ENCODE measurements at regions not wholly inside any gene's neighbourhood (a gene's known extent, or its start where the extent isn't known, plus 50 kb on each side); places are given as distances from the start of the nearest gene placed in this dataset.

DNA sequence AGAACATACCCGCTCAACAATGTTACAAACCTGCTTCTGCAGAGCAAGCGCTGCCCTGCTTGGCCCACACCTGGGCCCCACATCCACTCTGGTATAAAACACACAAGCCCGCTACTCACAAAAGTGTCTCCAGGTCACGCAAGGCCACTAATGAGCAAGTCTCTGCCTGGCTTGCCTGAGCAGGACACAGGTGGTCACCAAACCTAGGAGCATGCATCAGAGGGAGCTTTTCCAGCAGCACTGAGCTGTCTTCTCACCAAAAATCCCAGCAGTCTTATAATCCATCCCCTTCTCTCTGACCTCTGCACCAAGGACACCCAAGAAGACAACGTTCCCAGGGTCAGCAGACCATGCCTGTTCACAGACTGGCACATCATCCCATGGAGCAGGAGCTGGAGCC, 100.8 kb downstream of the DLL1 start:
- Histone ChIP-seq H3K9ac (ENCODE audit: low read length) (no peak overlapping the region), H3K4me3 (ENCODE audit: insufficient read depth, low read depth, low read length) (no peak overlapping the region), H3K79me2 (ENCODE audit: insufficient read depth, low read length) (no peaks in the 10 kb centered on the region), H3K36me3 (ENCODE audit: insufficient read depth, low read length) (no peaks in the 10 kb centered on the region), H3K27ac (ENCODE audit: low read depth, low read length) (no peak overlapping the region), H4K20me1 (ENCODE audit: insufficient read depth, low read length) (no peaks in the 10 kb centered on the region), H3K9me3 (ENCODE audit: insufficient read depth, low read depth, low read length) (peaks cover 10% of the 10 kb centered on the region), H3K4me2 (ENCODE audit: low read length) (no peak overlapping the region), H3K27me3 (ENCODE audit: insufficient read depth, low read length) (no peaks in the 10 kb centered on the region), H2AFZ (ENCODE audit: low read depth, low read length) (no peak overlapping the region), H3K4me1 (ENCODE audit: insufficient read depth, low read length) (no peaks in the 10 kb centered on the region)
- H3K4me1 Mint-ChIP-seq (ENCODE audit: low read depth, unreplicated experiment) = no peaks in the 10 kb centered on the region
- H3K9me3 Mint-ChIP-seq (ENCODE audit: unreplicated experiment) = peaks cover 10% of the 10 kb centered on the region
- H3K36me3 Mint-ChIP-seq (ENCODE audit: low read depth, unreplicated experiment) = no peaks in the 10 kb centered on the region
- FAIRE-seq = no peak
- TF ChIP-seq, protein P1, sequence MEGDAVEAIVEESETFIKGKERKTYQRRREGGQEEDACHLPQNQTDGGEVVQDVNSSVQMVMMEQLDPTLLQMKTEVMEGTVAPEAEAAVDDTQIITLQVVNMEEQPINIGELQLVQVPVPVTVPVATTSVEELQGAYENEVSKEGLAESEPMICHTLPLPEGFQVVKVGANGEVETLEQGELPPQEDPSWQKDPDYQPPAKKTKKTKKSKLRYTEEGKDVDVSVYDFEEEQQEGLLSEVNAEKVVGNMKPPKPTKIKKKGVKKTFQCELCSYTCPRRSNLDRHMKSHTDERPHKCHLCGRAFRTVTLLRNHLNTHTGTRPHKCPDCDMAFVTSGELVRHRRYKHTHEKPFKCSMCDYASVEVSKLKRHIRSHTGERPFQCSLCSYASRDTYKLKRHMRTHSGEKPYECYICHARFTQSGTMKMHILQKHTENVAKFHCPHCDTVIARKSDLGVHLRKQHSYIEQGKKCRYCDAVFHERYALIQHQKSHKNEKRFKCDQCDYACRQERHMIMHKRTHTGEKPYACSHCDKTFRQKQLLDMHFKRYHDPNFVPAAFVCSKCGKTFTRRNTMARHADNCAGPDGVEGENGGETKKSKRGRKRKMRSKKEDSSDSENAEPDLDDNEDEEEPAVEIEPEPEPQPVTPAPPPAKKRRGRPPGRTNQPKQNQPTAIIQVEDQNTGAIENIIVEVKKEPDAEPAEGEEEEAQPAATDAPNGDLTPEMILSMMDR (IDR thresholded peaks at IDR 0.05; ENCODE audit: insufficient read depth, low read depth, low read length) = no peak
- TF ChIP-seq EZH2 (IDR thresholded peaks at IDR 0.05; ENCODE audit: insufficient read depth, low read length) = no peak
- no peak overlapping the region for H3K4me3 Mint-ChIP-seq (ENCODE audit: unreplicated experiment)
- no peak overlapping the region for H3K27ac Mint-ChIP-seq (ENCODE audit: unreplicated experiment)
- DNase-seq (ENCODE audit: low read depth) = no peak
- H3K27me3 Mint-ChIP-seq (ENCODE audit: low read depth, unreplicated experiment) = peaks cover 33% of the 10 kb centered on the region

DNA sequence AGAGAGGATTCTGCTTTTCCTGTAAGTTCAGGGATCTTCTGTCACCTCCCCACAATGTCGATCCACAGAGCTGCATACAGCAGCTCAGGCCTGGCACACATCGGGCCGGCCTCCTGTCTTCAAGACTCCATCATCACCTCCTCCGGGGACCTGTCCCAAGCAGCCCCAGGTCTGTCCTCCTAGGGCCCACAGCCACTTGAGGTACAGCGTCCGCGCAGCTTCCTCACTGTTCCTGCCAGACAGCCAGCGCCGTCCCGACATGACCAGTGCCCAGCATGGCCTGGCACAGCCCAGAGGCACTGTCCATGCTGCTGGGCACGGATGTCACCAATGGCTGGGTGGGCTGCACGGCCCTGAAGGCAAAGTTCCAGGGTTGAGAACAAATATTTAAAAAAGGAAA, 101.6 kb downstream of the DLL1 start:
- Histone ChIP-seq H2AFZ (ENCODE audit: low read depth, low read length) (no peak overlapping the region), H3K9me3 (ENCODE audit: insufficient read depth, low read depth, low read length) (peaks cover 10% of the 10 kb centered on the region), H3K79me2 (ENCODE audit: insufficient read depth, low read length) (no peaks in the 10 kb centered on the region), H3K4me3 (ENCODE audit: insufficient read depth, low read depth, low read length) (no peak overlapping the region), H4K20me1 (ENCODE audit: insufficient read depth, low read length) (no peaks in the 10 kb centered on the region), H3K4me1 (ENCODE audit: insufficient read depth, low read length) (no peaks in the 10 kb centered on the region), H3K27me3 (ENCODE audit: insufficient read depth, low read length) (no peaks in the 10 kb centered on the region), H3K36me3 (ENCODE audit: insufficient read depth, low read length) (no peaks in the 10 kb centered on the region), H3K4me2 (ENCODE audit: low read length) (no peak overlapping the region), H3K9ac (ENCODE audit: low read length) (no peak overlapping the region), H3K27ac (ENCODE audit: low read depth, low read length) (no peak overlapping the region)
- H3K27me3 Mint-ChIP-seq (ENCODE audit: low read depth, unreplicated experiment) = peaks cover 36% of the 10 kb centered on the region
- no peak overlapping the region for H3K4me3 Mint-ChIP-seq (ENCODE audit: unreplicated experiment)
- H3K36me3 Mint-ChIP-seq (ENCODE audit: low read depth, unreplicated experiment) = no peaks in the 10 kb centered on the region
- no peaks in the 10 kb centered on the region for H3K4me1 Mint-ChIP-seq (ENCODE audit: low read depth, unreplicated experiment)
- no peak overlapping the region for H3K27ac Mint-ChIP-seq (ENCODE audit: unreplicated experiment)
- H3K9me3 Mint-ChIP-seq (ENCODE audit: unreplicated experiment) = peaks cover 7% of the 10 kb centered on the region
- no peak for DNase-seq (ENCODE audit: low read depth)
- TF ChIP-seq EZH2 (IDR thresholded peaks at IDR 0.05; ENCODE audit: insufficient read depth, low read length) = no peak
- TF ChIP-seq, protein P1 (IDR thresholded peaks at IDR 0.05; ENCODE audit: insufficient read depth, low read depth, low read length) = no peak
- FAIRE-seq = no peak

DNA sequence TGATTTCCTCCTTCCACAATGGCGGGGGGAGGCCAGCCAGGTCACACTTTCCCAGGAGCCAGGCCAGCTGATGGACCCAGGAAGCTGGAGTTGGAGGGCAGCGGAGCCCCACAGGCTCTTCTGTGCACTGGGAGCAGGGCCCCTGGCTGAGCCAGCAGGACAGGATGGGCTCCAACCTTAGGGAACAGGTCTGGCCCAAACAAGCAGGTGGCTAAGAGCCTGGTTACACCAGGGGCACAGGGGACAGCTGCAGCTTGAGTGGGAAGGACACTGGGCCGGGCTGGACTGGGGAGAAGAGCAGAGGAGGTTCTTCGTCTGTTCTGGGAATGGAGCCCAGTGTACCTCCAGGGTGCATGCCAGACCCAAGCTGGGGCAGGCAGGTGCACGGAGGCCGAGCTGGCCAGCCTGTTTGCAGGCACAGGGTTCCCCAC, 102.3 kb downstream of the DLL1 start:
- Histone ChIP-seq H3K27me3 (ENCODE audit: insufficient read depth, low read length) (no peaks in the 10 kb centered on the region), H4K20me1 (ENCODE audit: insufficient read depth, low read length) (no peaks in the 10 kb centered on the region), H3K9me3 (ENCODE audit: insufficient read depth, low read depth, low read length) (peaks cover 11% of the 10 kb centered on the region), H3K4me3 (ENCODE audit: insufficient read depth, low read depth, low read length) (no peak overlapping the region), H2AFZ (ENCODE audit: low read depth, low read length) (no peak overlapping the region), H3K27ac (ENCODE audit: low read depth, low read length) (no peak overlapping the region), H3K9ac (ENCODE audit: low read length) (no peak overlapping the region), H3K4me1 (ENCODE audit: insufficient read depth, low read length) (no peaks in the 10 kb centered on the region), H3K36me3 (ENCODE audit: insufficient read depth, low read length) (no peaks in the 10 kb centered on the region), H3K4me2 (ENCODE audit: low read length) (no peak overlapping the region), H3K79me2 (ENCODE audit: insufficient read depth, low read length) (no peaks in the 10 kb centered on the region)
- Mint-ChIP-seq H3K4me3 (ENCODE audit: unreplicated experiment) (no peak overlapping the region), H3K27ac (ENCODE audit: unreplicated experiment) (no peak overlapping the region), H3K27me3 (ENCODE audit: low read depth, unreplicated experiment) (peaks cover 38% of the 10 kb centered on the region), H3K36me3 (ENCODE audit: low read depth, unreplicated experiment) (no peaks in the 10 kb centered on the region), H3K4me1 (ENCODE audit: low read depth, unreplicated experiment) (no peaks in the 10 kb centered on the region), H3K9me3 (ENCODE audit: unreplicated experiment) (peaks cover 5% of the 10 kb centered on the region)
- no peak for DNase-seq (ENCODE audit: low read depth)
- TF ChIP-seq, protein P1 (IDR thresholded peaks at IDR 0.05; ENCODE audit: insufficient read depth, low read depth, low read length) = no peak
- TF ChIP-seq EZH2 (IDR thresholded peaks at IDR 0.05; ENCODE audit: insufficient read depth, low read length) = no peak
- FAIRE-seq = no peak

Data from astrocyte (in vitro differentiated cells and primary cell).